ENCODE measurements at regions not wholly inside any gene's neighbourhood (a gene's known extent, or its start where the extent isn't known, plus 50 kb on each side); places are given as distances from the start of the nearest gene placed in this dataset.

GRCh38 chr3:72661115-72661457 lies 187.2 kb downstream of the SHQ1 start:
- no peak overlapping the region for H3K9ac ChIP-seq
- H2AFZ ChIP-seq (ENCODE audit: low read depth): no peak overlapping the region
- POLR2A ChIA-PET: no interaction called here
- TF ChIP-seq MEF2A (IDR thresholded peaks at IDR 0.05; ENCODE audit: borderline replicate concordance, low read depth) (0 out of 2 replicates have a peak, but pooled peaks have one; percentile 26), MXI1 (IDR thresholded peaks at IDR 0.05; ENCODE audit: low read depth, low read length) (no peak), POLR2AphosphoS5 (IDR thresholded peaks at IDR 0.05; ENCODE audit: low read depth, low read length) (peak; percentile 80; the same call in 1 of the 2 replicates), RFX5 (IDR thresholded peaks at IDR 0.05; ENCODE audit: low read length) (no peak), FOSL2 (IDR thresholded peaks at IDR 0.05; ENCODE audit: borderline replicate concordance, low read depth) (peak; percentile 87), FOXJ3 (CRISPR knock-in tag; IDR thresholded peaks at IDR 0.05) (peak; percentile 88), TCF12 (IDR thresholded peaks at IDR 0.05) (peak; percentile 99), YY1 (IDR thresholded peaks at IDR 0.05; ENCODE audit: low read depth) (peak; percentile 30; the same call in 1 of the 2 replicates), REST (IDR thresholded peaks at IDR 0.05; ENCODE audit: low read depth, low read length) (peak; percentile 54; the same call in 1 of the 2 replicates), FOXM1 (IDR thresholded peaks at IDR 0.05; ENCODE audit: low read depth) (peak; percentile 85; the same call in 1 of the 2 replicates), SMC3 (IDR thresholded peaks at IDR 0.05; ENCODE audit: low read depth, low read length) (no peak), RCOR1 (IDR thresholded peaks at IDR 0.05; ENCODE audit: low read length) (peak; percentile 88), JUND (IDR thresholded peaks at IDR 0.05) (peak; percentile 94), CTCF (IDR thresholded peaks at IDR 0.05) (no peak), SIN3A (IDR thresholded peaks at IDR 0.05; ENCODE audit: borderline replicate concordance, low read depth, low read length) (no peak; the same call in 1 of the 2 replicates), TEAD4 (IDR thresholded peaks at IDR 0.05; ENCODE audit: borderline replicate concordance, insufficient read depth) (peak; percentile 89), NFIC (IDR thresholded peaks at IDR 0.05; ENCODE audit: borderline replicate concordance) (peak; percentile 100), GATA2 (CRISPR knock-in tag; IDR thresholded peaks at IDR 0.05) (peak; percentile 69), TAF1 (IDR thresholded peaks at IDR 0.05; ENCODE audit: borderline replicate concordance, low read depth, low read length) (no peak), GABPA (IDR thresholded peaks at IDR 0.05; ENCODE audit: low read depth) (no peak)
- TF ChIP-seq, protein P1, sequence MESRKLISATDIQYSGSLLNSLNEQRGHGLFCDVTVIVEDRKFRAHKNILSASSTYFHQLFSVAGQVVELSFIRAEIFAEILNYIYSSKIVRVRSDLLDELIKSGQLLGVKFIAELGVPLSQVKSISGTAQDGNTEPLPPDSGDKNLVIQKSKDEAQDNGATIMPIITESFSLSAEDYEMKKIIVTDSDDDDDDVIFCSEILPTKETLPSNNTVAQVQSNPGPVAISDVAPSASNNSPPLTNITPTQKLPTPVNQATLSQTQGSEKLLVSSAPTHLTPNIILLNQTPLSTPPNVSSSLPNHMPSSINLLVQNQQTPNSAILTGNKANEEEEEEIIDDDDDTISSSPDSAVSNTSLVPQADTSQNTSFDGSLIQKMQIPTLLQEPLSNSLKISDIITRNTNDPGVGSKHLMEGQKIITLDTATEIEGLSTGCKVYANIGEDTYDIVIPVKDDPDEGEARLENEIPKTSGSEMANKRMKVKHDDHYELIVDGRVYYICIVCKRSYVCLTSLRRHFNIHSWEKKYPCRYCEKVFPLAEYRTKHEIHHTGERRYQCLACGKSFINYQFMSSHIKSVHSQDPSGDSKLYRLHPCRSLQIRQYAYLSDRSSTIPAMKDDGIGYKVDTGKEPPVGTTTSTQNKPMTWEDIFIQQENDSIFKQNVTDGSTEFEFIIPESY (IDR thresholded peaks at IDR 0.05; ENCODE audit: borderline replicate concordance, low read depth): peak; percentile 84; the same call in 1 of the 2 replicates
- TF ChIP-seq, protein P2, sequence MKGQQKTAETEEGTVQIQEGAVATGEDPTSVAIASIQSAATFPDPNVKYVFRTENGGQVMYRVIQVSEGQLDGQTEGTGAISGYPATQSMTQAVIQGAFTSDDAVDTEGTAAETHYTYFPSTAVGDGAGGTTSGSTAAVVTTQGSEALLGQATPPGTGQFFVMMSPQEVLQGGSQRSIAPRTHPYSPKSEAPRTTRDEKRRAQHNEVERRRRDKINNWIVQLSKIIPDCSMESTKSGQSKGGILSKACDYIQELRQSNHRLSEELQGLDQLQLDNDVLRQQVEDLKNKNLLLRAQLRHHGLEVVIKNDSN (IDR thresholded peaks at IDR 0.05; ENCODE audit: borderline replicate concordance, low read depth): no peak
- TF ChIP-seq, protein P3, sequence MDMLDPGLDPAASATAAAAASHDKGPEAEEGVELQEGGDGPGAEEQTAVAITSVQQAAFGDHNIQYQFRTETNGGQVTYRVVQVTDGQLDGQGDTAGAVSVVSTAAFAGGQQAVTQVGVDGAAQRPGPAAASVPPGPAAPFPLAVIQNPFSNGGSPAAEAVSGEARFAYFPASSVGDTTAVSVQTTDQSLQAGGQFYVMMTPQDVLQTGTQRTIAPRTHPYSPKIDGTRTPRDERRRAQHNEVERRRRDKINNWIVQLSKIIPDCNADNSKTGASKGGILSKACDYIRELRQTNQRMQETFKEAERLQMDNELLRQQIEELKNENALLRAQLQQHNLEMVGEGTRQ (IDR thresholded peaks at IDR 0.05; ENCODE audit: borderline replicate concordance, low read depth, low read length): no peak
- TF ChIP-seq, protein P4, sequence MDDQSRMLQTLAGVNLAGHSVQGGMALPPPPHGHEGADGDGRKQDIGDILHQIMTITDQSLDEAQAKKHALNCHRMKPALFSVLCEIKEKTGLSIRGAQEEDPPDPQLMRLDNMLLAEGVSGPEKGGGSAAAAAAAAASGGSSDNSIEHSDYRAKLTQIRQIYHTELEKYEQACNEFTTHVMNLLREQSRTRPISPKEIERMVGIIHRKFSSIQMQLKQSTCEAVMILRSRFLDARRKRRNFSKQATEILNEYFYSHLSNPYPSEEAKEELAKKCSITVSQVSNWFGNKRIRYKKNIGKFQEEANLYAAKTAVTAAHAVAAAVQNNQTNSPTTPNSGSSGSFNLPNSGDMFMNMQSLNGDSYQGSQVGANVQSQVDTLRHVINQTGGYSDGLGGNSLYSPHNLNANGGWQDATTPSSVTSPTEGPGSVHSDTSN (IDR thresholded peaks at IDR 0.05): peak; percentile 91

More at GRCh38 chr3:72661115-72661457, 187.2 kb downstream of the SHQ1 start:
- Histone ChIP-seq H3K79me2 (ENCODE audit: insufficient read depth) (no peaks in the 10 kb centered on the region), H3F3A (replicated peaks; ENCODE audit: insufficient read depth) (no peaks in the 10 kb centered on the region), H3K4me3 (ENCODE audit: low read depth in 2 of 2, low read length in 1 of 2) (no peak overlapping the region), H3K27me3 (ENCODE audit: insufficient read depth) (no peaks in the 10 kb centered on the region), H4K20me1 (ENCODE audit: insufficient read depth) (no peaks in the 10 kb centered on the region), H3K4me1 (ENCODE audit: control insufficient read depth in 1 of 2, insufficient read depth in 2 of 2, low read depth in 1 of 2, low read length in 1 of 2) (peaks cover 0 to 45% of the 10 kb centered on the region in 2 experiments; a peak in 2 of 4 replicates), H3K4me2 (no peak overlapping the region), H3K36me3 (replicated peaks in 1 of 2; ENCODE audit: control insufficient read depth in 1 of 2, insufficient read depth in 2 of 2, low read length in 1 of 2) (no peaks in the 10 kb centered on the region), H3K9me2 (no peaks in the 10 kb centered on the region), H3K27ac (ENCODE audit: low read depth in 2 of 2, low read length in 1 of 2) (peak overlapping the region in 1 of 2 experiments; percentile 85; a peak in 2 of 4 replicates), H3K9me3 (no peaks in the 10 kb centered on the region)
- peak; percentile 78 for DNase-seq
- 6% methylated on average over 1 of the region's 2 CpGs for WGBS (ENCODE audit: low lambda C conversion rate)
- CTCF ChIA-PET: interaction anchor here (0.6 to 8.6 kb wide), 3 partner anchors 43 to 160 kb away, joined by 3 to 143 read pairs (median 3); no protein-coding TSS in a partner anchor
